OCI-LY7 (cell line): ENCODE measurements at regions not wholly inside any gene's neighbourhood (a gene's known extent, or its start where the extent isn't known, plus 50 kb on each side); places are given as distances from the start of the nearest gene placed in this dataset.

Experiments used
- EZH2phosphoT487 ChIP-seq: fragments of 200-600 bp; sonication (generic); IDR thresholded peaks from 2 replicates; pipeline ENCODE4 v1.6.1; 2018; ENCODE audit warnings: low read depth, borderline replicate concordance, mild to moderate bottlenecking, mixed run types, antibody characterized with exemption, low read length, moderate library complexity, mixed read lengths
- TF ChIP-seq, protein P1 (sequence below): fragments of 200-600 bp; sonication (generic); conservative IDR thresholded peaks from 2 replicates; pipeline ENCODE4 v1.5.1; 2014; ENCODE audit warnings: mild to moderate bottlenecking, antibody characterized with exemption, low read length, moderate library complexity, mixed read lengths

- TF ChIP-seq, protein P1, sequence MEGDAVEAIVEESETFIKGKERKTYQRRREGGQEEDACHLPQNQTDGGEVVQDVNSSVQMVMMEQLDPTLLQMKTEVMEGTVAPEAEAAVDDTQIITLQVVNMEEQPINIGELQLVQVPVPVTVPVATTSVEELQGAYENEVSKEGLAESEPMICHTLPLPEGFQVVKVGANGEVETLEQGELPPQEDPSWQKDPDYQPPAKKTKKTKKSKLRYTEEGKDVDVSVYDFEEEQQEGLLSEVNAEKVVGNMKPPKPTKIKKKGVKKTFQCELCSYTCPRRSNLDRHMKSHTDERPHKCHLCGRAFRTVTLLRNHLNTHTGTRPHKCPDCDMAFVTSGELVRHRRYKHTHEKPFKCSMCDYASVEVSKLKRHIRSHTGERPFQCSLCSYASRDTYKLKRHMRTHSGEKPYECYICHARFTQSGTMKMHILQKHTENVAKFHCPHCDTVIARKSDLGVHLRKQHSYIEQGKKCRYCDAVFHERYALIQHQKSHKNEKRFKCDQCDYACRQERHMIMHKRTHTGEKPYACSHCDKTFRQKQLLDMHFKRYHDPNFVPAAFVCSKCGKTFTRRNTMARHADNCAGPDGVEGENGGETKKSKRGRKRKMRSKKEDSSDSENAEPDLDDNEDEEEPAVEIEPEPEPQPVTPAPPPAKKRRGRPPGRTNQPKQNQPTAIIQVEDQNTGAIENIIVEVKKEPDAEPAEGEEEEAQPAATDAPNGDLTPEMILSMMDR, result no peak
- TF ChIP-seq EZH2phosphoT487, result no peak
These were observed 781.2 kb upstream of the ARPP21 start for GRCh38 chr3:34858067-34858660.
